ENCODE measurements at regions not wholly inside any gene's neighbourhood (a gene's known extent, or its start where the extent isn't known, plus 50 kb on each side); places are given as distances from the start of the nearest gene placed in this dataset.

- no peak for TF ChIP-seq CTCF (IDR thresholded peaks at IDR 0.05)
- H3K27me3 Mint-ChIP-seq (ENCODE audit: low read depth, poor library complexity), result peaks cover 2% of the 10 kb centered on the region
- no peak overlapping the region for H3K27ac Mint-ChIP-seq
- no peak overlapping the region for H3K4me3 Mint-ChIP-seq
- H3K36me3 Mint-ChIP-seq (ENCODE audit: low read depth), result no peaks in the 10 kb centered on the region
- no peaks in the 10 kb centered on the region for H3K9me3 Mint-ChIP-seq
- DNase-seq, result no peak
- peaks cover 51% of the 10 kb centered on the region for H3K4me1 Mint-ChIP-seq
Measured at GRCh38 chr7:42618651-42619360, 293.1 kb downstream of the C7orf25 start.

GRCh38 chr7:42617806-42618457 lies 293.9 kb downstream of the C7orf25 start:
- Mint-ChIP-seq H3K4me1 (peaks cover 51% of the 10 kb centered on the region), H3K27ac (no peak overlapping the region), H3K4me3 (no peak overlapping the region), H3K36me3 (ENCODE audit: low read depth) (no peaks in the 10 kb centered on the region), H3K9me3 (no peaks in the 10 kb centered on the region), H3K27me3 (ENCODE audit: low read depth, poor library complexity) (peaks cover 2% of the 10 kb centered on the region)
- peak; percentile 55 for DNase-seq
- peak; percentile 30 for TF ChIP-seq CTCF (IDR thresholded peaks at IDR 0.05)

DNA sequence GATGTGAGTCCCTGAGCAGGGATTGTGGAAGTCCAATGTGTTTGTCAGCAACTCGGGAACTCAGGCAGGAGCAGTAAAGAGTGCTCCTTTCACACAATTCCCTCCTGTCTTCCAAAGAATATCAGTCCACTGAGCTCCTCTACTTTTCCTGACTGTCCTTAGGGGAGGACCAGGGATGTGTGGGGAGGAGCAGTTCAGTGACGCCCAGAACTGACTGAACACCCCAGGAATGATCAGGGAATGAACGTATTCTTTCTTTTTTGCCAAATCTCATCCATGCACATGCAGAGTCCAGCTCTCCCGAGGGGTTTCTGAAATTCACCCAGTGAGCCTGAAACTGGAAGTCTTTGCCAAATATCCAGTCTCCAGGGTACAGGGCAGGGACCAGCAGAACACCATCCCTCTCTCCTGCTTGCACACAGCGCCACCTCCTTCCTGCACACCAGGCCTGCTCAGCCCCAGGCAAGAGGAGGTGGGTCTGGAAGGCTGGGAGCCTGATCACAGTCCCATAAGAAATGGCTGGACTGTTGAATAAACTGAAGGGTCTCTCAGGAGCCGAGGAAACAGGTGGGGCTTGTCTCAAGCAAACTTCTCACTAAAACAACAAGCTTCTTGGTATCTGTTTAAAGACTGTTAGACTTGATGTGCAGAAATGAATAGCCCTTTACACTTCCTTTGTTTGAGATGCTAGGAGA lies 294.7 kb downstream of the C7orf25 start:
- Mint-ChIP-seq H3K4me3 (no peak overlapping the region), H3K27me3 (ENCODE audit: low read depth, poor library complexity) (peaks cover 2% of the 10 kb centered on the region), H3K9me3 (no peaks in the 10 kb centered on the region), H3K36me3 (ENCODE audit: low read depth) (no peaks in the 10 kb centered on the region), H3K4me1 (peaks cover 51% of the 10 kb centered on the region), H3K27ac (peak overlapping the region; percentile 40)
- TF ChIP-seq CTCF (IDR thresholded peaks at IDR 0.05), result no peak
- DNase-seq, result no peak

DNA sequence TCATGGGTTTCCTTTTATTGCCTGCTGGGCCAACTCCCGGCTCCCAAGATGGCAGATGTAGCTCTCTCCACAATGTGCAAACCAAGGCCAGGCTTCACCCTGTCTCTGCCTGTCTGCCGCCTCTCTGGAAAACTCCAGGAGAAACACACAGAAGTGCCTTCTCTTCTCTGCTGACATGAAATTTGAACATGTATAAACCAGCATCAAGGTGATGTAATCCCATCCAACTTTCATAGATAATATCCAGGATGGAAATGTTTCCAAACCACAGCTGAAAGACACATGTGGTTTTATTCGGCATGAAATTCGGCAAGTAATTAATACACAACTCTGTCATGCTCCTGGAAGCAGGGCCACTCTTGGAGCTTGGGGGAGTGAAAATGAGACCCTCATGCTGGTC lies 297.2 kb downstream of the C7orf25 start:
- no peaks in the 10 kb centered on the region for H3K9me3 Mint-ChIP-seq

GRCh38 chr7:42611961-42612360 lies 299.9 kb downstream of the C7orf25 start:
- Mint-ChIP-seq H3K27ac (no peak overlapping the region), H3K9me3 (peaks cover 6% of the 10 kb centered on the region), H3K27me3 (ENCODE audit: low read depth, poor library complexity) (peaks cover 2% of the 10 kb centered on the region), H3K4me1 (peaks cover 21% of the 10 kb centered on the region), H3K36me3 (ENCODE audit: low read depth) (peaks cover 3% of the 10 kb centered on the region), H3K4me3 (no peak overlapping the region)
- no peak for TF ChIP-seq CTCF (IDR thresholded peaks at IDR 0.05)
- peak; percentile 18 for DNase-seq

More for the DNA sequence above, 297.2 kb downstream of the C7orf25 start:
- Mint-ChIP-seq H3K27ac (no peak overlapping the region), H3K4me3 (no peak overlapping the region), H3K4me1 (peaks cover 38% of the 10 kb centered on the region), H3K36me3 (ENCODE audit: low read depth) (no peaks in the 10 kb centered on the region), H3K27me3 (ENCODE audit: low read depth, poor library complexity) (peaks cover 2% of the 10 kb centered on the region)
- no peak for DNase-seq
- no peak for TF ChIP-seq CTCF (IDR thresholded peaks at IDR 0.05)

All from nephron progenitor cell (in vitro differentiated cells).